Activated CD4-positive, alpha-beta memory T cell treated with anti-CD3 and anti-CD28 coated beads, Interleukin-2, amount 10 ng/mL, durations not matched to agents 7 days and 5 days (primary cell): ENCODE measurements at regions not wholly inside any gene's neighbourhood (a gene's known extent, or its start where the extent isn't known, plus 50 kb on each side); places are given as distances from the start of the nearest gene placed in this dataset.
"Not testable (repeated sequence)": the region's sequence is repeated elsewhere in the genome, so short reads cannot be mapped to it uniquely, and the experiment has no call there.

Experiments
- CTCF ChIA-PET: fragments of 350-600 bp; sonication (Branson Sonifier 250); formaldehyde crosslinking; loops from one replicate; lab custom pipeline; 2021; ENCODE audit warnings: antibody characterized with exemption, inconsistent platforms; lab: Charles Lee
- POLR2A ChIA-PET: fragments of 350-600 bp; sonication (Branson Sonifier 250); formaldehyde crosslinking; loops from one replicate; lab custom pipeline; 2021; ENCODE audit warnings: antibody characterized with exemption; lab: Charles Lee
- DNase-seq: peaks from one replicate; pipeline ENCODE4 v3.0.0-alpha.2; 2020
- H3K27ac Mint-ChIP-seq: one replicate; pipeline ENCODE4 v1.8.0; 2021; ENCODE audit warnings: mild to moderate bottlenecking, mixed read lengths
- H3K27me3 Mint-ChIP-seq: one replicate; pipeline ENCODE4 v1.8.0; 2021; ENCODE audit warnings: mixed read lengths
- H3K36me3 Mint-ChIP-seq: one replicate; pipeline ENCODE4 v1.8.0; 2021; ENCODE audit warnings: low read depth, mixed read lengths
- H3K4me1 Mint-ChIP-seq: one replicate; pipeline ENCODE4 v1.8.0; 2021; ENCODE audit warnings: mixed read lengths
- H3K4me3 Mint-ChIP-seq: one replicate; pipeline ENCODE4 v1.8.0; 2021; ENCODE audit warnings: mild to moderate bottlenecking, mixed read lengths
- H3K9me3 Mint-ChIP-seq: one replicate; pipeline ENCODE4 v1.8.0; 2021; ENCODE audit warnings: mixed read lengths

GRCh38 chr3:4231041-4231440 lies 72.1 kb upstream of the SETMAR start:
- Mint-ChIP-seq H3K36me3 (no peaks in the 10 kb centered on the region), H3K4me1 (no peaks in the 10 kb centered on the region), H3K9me3 (no peaks in the 10 kb centered on the region), H3K4me3 (no peak overlapping the region), H3K27ac (no peak overlapping the region), H3K27me3 (no peaks in the 10 kb centered on the region)
- DNase-seq, result no peak
- ChIA-PET CTCF (no interaction called here), POLR2A (no interaction called here)

- Mint-ChIP-seq H3K27me3 (no peaks in the 10 kb centered on the region), H3K36me3 (no peaks in the 10 kb centered on the region), H3K4me1 (no peaks in the 10 kb centered on the region), H3K9me3 (no peaks in the 10 kb centered on the region), H3K27ac (no peak overlapping the region), H3K4me3 (no peak overlapping the region)
- no peak for DNase-seq
- CTCF ChIA-PET, result interaction anchor here (1.0 kb wide), 1 partner anchor 10 kb away, joined by 3 read pairs; no protein-coding TSS in a partner anchor
- POLR2A ChIA-PET, result no interaction called here
Measured at GRCh38 chr3:4232798-4233197, 70.4 kb upstream of the SETMAR start.

- CTCF ChIA-PET, result interaction anchor here (1.0 kb wide), 1 partner anchor 11 kb away, joined by 3 read pairs; no protein-coding TSS in a partner anchor
- no peaks in the 10 kb centered on the region for H3K4me1 Mint-ChIP-seq
- no peak overlapping the region for H3K27ac Mint-ChIP-seq
- no peak overlapping the region for H3K4me3 Mint-ChIP-seq
- H3K27me3 Mint-ChIP-seq, result no peaks in the 10 kb centered on the region
- no peak for DNase-seq
- no peaks in the 10 kb centered on the region for H3K36me3 Mint-ChIP-seq
- no peaks in the 10 kb centered on the region for H3K9me3 Mint-ChIP-seq
- POLR2A ChIA-PET, result no interaction called here
Measured at GRCh38 chr3:4233488-4233887, 69.7 kb upstream of the SETMAR start.

GRCh38 chr3:4234889-4235288 lies 68.3 kb upstream of the SETMAR start:
- Mint-ChIP-seq H3K9me3 (no peaks in the 10 kb centered on the region), H3K27me3 (no peaks in the 10 kb centered on the region), H3K4me1 (no peaks in the 10 kb centered on the region), H3K36me3 (no peaks in the 10 kb centered on the region), H3K27ac (no peak overlapping the region), H3K4me3 (no peak overlapping the region)
- no peak for DNase-seq
- ChIA-PET CTCF (no interaction called here), POLR2A (no interaction called here)

- H3K9me3 Mint-ChIP-seq, result no peaks in the 10 kb centered on the region
- ChIA-PET CTCF (no interaction called here), POLR2A (no interaction called here)
- H3K27ac Mint-ChIP-seq, result no peak overlapping the region
- DNase-seq, result no peak
- no peaks in the 10 kb centered on the region for H3K36me3 Mint-ChIP-seq
- H3K4me3 Mint-ChIP-seq, result no peak overlapping the region
- H3K27me3 Mint-ChIP-seq, result no peaks in the 10 kb centered on the region
- H3K4me1 Mint-ChIP-seq, result no peaks in the 10 kb centered on the region
Measured at GRCh38 chr3:4235690-4236089, 67.5 kb upstream of the SETMAR start.

- H3K9me3 Mint-ChIP-seq, result peaks cover 3% of the 10 kb centered on the region
- no peaks in the 10 kb centered on the region for H3K27me3 Mint-ChIP-seq
- ChIA-PET POLR2A (no interaction called here), CTCF (no interaction called here)
- H3K4me1 Mint-ChIP-seq, result no peaks in the 10 kb centered on the region
- no peaks in the 10 kb centered on the region for H3K36me3 Mint-ChIP-seq
- no peak for DNase-seq
- H3K4me3 Mint-ChIP-seq, result no peak overlapping the region
- no peak overlapping the region for H3K27ac Mint-ChIP-seq
Measured at GRCh38 chr3:4241595-4242170, 61.5 kb upstream of the SETMAR start.

GRCh38 chr3:4245671-4246070 lies 57.5 kb upstream of the SETMAR start:
- H3K27me3 Mint-ChIP-seq, result no peaks in the 10 kb centered on the region
- ChIA-PET CTCF (no interaction called here), POLR2A (no interaction called here)
- no peak overlapping the region for H3K27ac Mint-ChIP-seq
- no peaks in the 10 kb centered on the region for H3K4me1 Mint-ChIP-seq
- H3K4me3 Mint-ChIP-seq, result no peak overlapping the region
- H3K9me3 Mint-ChIP-seq, result peaks cover 3% of the 10 kb centered on the region
- no peak for DNase-seq
- H3K36me3 Mint-ChIP-seq, result no peaks in the 10 kb centered on the region

- CTCF ChIA-PET, result no interaction called here
- POLR2A ChIA-PET, result no interaction called here
- no peaks in the 10 kb centered on the region for H3K4me1 Mint-ChIP-seq
- peaks cover 3% of the 10 kb centered on the region for H3K9me3 Mint-ChIP-seq
- no peak overlapping the region for H3K27ac Mint-ChIP-seq
- no peaks in the 10 kb centered on the region for H3K27me3 Mint-ChIP-seq
- DNase-seq, result no peak
- no peaks in the 10 kb centered on the region for H3K36me3 Mint-ChIP-seq
- H3K4me3 Mint-ChIP-seq, result no peak overlapping the region
Measured at GRCh38 chr3:4247391-4247790, 55.8 kb upstream of the SETMAR start.

- H3K4me1 Mint-ChIP-seq, result no peaks in the 10 kb centered on the region
- no peak overlapping the region for H3K4me3 Mint-ChIP-seq
- CTCF ChIA-PET, result no interaction called here
- H3K27me3 Mint-ChIP-seq, result no peaks in the 10 kb centered on the region
- H3K36me3 Mint-ChIP-seq, result no peaks in the 10 kb centered on the region
- H3K27ac Mint-ChIP-seq, result no peak overlapping the region
- no peaks in the 10 kb centered on the region for H3K9me3 Mint-ChIP-seq
- POLR2A ChIA-PET, result no interaction called here
- no peak for DNase-seq
Measured at GRCh38 chr3:4250064-4250463, 53.1 kb upstream of the SETMAR start.

GRCh38 chr3:4251412-4251811 lies 51.8 kb upstream of the SETMAR start:
- Mint-ChIP-seq H3K4me1 (no peaks in the 10 kb centered on the region), H3K27me3 (no peaks in the 10 kb centered on the region), H3K9me3 (no peaks in the 10 kb centered on the region), H3K36me3 (no peaks in the 10 kb centered on the region), H3K4me3 (no peak overlapping the region), H3K27ac (no peak overlapping the region)
- POLR2A ChIA-PET, result no interaction called here
- DNase-seq, result no peak
- CTCF ChIA-PET, result no interaction called here

GRCh38 chr3:4253072-4253832 lies 49.9 kb upstream of the SETMAR start:
- POLR2A ChIA-PET, CTCF ChIA-PET: not testable (repeated sequence)

More at GRCh38 chr3:4253072-4253832, 49.9 kb upstream of the SETMAR start:
- not testable (repeated sequence) for H3K9me3 Mint-ChIP-seq, DNase-seq, H3K27ac Mint-ChIP-seq, H3K4me1 Mint-ChIP-seq, H3K27me3 Mint-ChIP-seq, H3K4me3 Mint-ChIP-seq, H3K36me3 Mint-ChIP-seq
